Stimulated activated memory B cell treated with anti-CD40 and anti-IgM and Interleukin-4, amounts not matched to agents 10 μg/mL and 1 μg/mL and 100 μg/mL, for 72 hours (primary cell): ENCODE measurements at regions not wholly inside any gene's neighbourhood (a gene's known extent, or its start where the extent isn't known, plus 50 kb on each side); places are given as distances from the start of the nearest gene placed in this dataset.
"Not testable (repeated sequence)": the region's sequence is repeated elsewhere in the genome, so short reads cannot be mapped to it uniquely, and the experiment has no call there.

Experiments used
- ATAC-seq: fragments of 150-1000 bp; cut with Tn5 transposase; 2 replicates; pipeline ENCODE4 v1.10.0; 2021
- H3K27ac Mint-ChIP-seq: one replicate; pipeline ENCODE4 v1.8.0; 2022; ENCODE audit warnings: mild to moderate bottlenecking, mixed read lengths
- H3K27me3 Mint-ChIP-seq: one replicate; pipeline ENCODE4 v1.8.0; 2022; ENCODE audit warnings: mixed read lengths
- H3K36me3 Mint-ChIP-seq: one replicate; pipeline ENCODE4 v1.8.0; 2022; ENCODE audit warnings: mixed read lengths
- H3K4me1 Mint-ChIP-seq: one replicate; pipeline ENCODE4 v1.8.0; 2022; ENCODE audit warnings: mixed read lengths
- H3K4me3 Mint-ChIP-seq: one replicate; pipeline ENCODE4 v1.8.0; 2022; ENCODE audit warnings: mild to moderate bottlenecking, moderate library complexity, mixed read lengths
- H3K9me3 Mint-ChIP-seq: one replicate; pipeline ENCODE4 v1.8.0; 2022; ENCODE audit warnings: mixed read lengths

GRCh38 chr1:206256935-206257334 is 53.6 kb downstream of the SRGAP2 start:
- H3K27me3 Mint-ChIP-seq, H3K36me3 Mint-ChIP-seq, H3K9me3 Mint-ChIP-seq, H3K4me3 Mint-ChIP-seq, H3K27ac Mint-ChIP-seq: not testable (repeated sequence)
- peak; percentile 96 for ATAC-seq
- H3K4me1 Mint-ChIP-seq: peaks cover 13% of the 10 kb centered on the region

- H3K27ac Mint-ChIP-seq, H3K4me1 Mint-ChIP-seq, H3K36me3 Mint-ChIP-seq, H3K9me3 Mint-ChIP-seq, H3K4me3 Mint-ChIP-seq, ATAC-seq, H3K27me3 Mint-ChIP-seq: not testable (repeated sequence)
Observed at GRCh38 chr1:206261473-206261872, 58.1 kb downstream of the SRGAP2 start.

GRCh38 chr1:206262424-206262823 is 59.1 kb downstream of the SRGAP2 start:
- not testable (repeated sequence) for H3K4me3 Mint-ChIP-seq, H3K27me3 Mint-ChIP-seq, H3K36me3 Mint-ChIP-seq, H3K27ac Mint-ChIP-seq, H3K4me1 Mint-ChIP-seq, ATAC-seq, H3K9me3 Mint-ChIP-seq

GRCh38 chr1:206264916-206265315 is 61.6 kb downstream of the SRGAP2 start:
- H3K4me3 Mint-ChIP-seq, H3K4me1 Mint-ChIP-seq, H3K36me3 Mint-ChIP-seq, H3K27me3 Mint-ChIP-seq, ATAC-seq, H3K9me3 Mint-ChIP-seq, H3K27ac Mint-ChIP-seq: not testable (repeated sequence)

- H3K36me3 Mint-ChIP-seq, H3K9me3 Mint-ChIP-seq, H3K27ac Mint-ChIP-seq, H3K27me3 Mint-ChIP-seq, H3K4me1 Mint-ChIP-seq, ATAC-seq, H3K4me3 Mint-ChIP-seq: not testable (repeated sequence)
Observed at GRCh38 chr1:206271153-206271552, 67.8 kb downstream of the SRGAP2 start.

- not testable (repeated sequence) for H3K27me3 Mint-ChIP-seq, H3K4me3 Mint-ChIP-seq, H3K36me3 Mint-ChIP-seq, H3K4me1 Mint-ChIP-seq, H3K27ac Mint-ChIP-seq, H3K9me3 Mint-ChIP-seq
- peak; percentile 31 for ATAC-seq
Observed at GRCh38 chr1:206273104-206273503, 69.8 kb downstream of the SRGAP2 start.

- not testable (repeated sequence) for H3K4me1 Mint-ChIP-seq, H3K27me3 Mint-ChIP-seq, H3K4me3 Mint-ChIP-seq, H3K9me3 Mint-ChIP-seq, H3K27ac Mint-ChIP-seq, H3K36me3 Mint-ChIP-seq, ATAC-seq
Observed at GRCh38 chr1:206276143-206276542, 72.8 kb downstream of the SRGAP2 start.

GRCh38 chr1:206278683-206279082 is 75.3 kb downstream of the SRGAP2 start:
- ATAC-seq, H3K4me3 Mint-ChIP-seq, H3K36me3 Mint-ChIP-seq, H3K27me3 Mint-ChIP-seq, H3K4me1 Mint-ChIP-seq, H3K9me3 Mint-ChIP-seq, H3K27ac Mint-ChIP-seq: not testable (repeated sequence)

GRCh38 chr1:206280683-206281082 is 77.3 kb downstream of the SRGAP2 start:
- H3K4me1 Mint-ChIP-seq, H3K9me3 Mint-ChIP-seq, H3K27me3 Mint-ChIP-seq, H3K27ac Mint-ChIP-seq, ATAC-seq, H3K36me3 Mint-ChIP-seq, H3K4me3 Mint-ChIP-seq: not testable (repeated sequence)

- H3K27ac Mint-ChIP-seq, H3K36me3 Mint-ChIP-seq, H3K27me3 Mint-ChIP-seq, H3K9me3 Mint-ChIP-seq, H3K4me3 Mint-ChIP-seq: not testable (repeated sequence)
- ATAC-seq: peak; percentile 90
- H3K4me1 Mint-ChIP-seq: peaks cover 13% of the 10 kb centered on the region
Observed at GRCh38 chr1:206281912-206282654, 78.7 kb downstream of the SRGAP2 start.

GRCh38 chr1:206285024-206285960 is 82.0 kb downstream of the SRGAP2 start:
- H3K27ac Mint-ChIP-seq: peak overlapping the region; percentile 48
- not testable (repeated sequence) for H3K9me3 Mint-ChIP-seq, H3K4me3 Mint-ChIP-seq, H3K36me3 Mint-ChIP-seq, H3K27me3 Mint-ChIP-seq
- ATAC-seq: peak; percentile 53
- peaks cover 15% of the 10 kb centered on the region for H3K4me1 Mint-ChIP-seq

GRCh38 chr1:206287759-206288158 is 84.4 kb downstream of the SRGAP2 start:
- H3K27ac Mint-ChIP-seq, ATAC-seq, H3K27me3 Mint-ChIP-seq, H3K9me3 Mint-ChIP-seq, H3K4me3 Mint-ChIP-seq, H3K36me3 Mint-ChIP-seq: not testable (repeated sequence)
- peaks cover 14% of the 10 kb centered on the region for H3K4me1 Mint-ChIP-seq

GRCh38 chr1:206288453-206288852 is 85.1 kb downstream of the SRGAP2 start:
- ATAC-seq, H3K9me3 Mint-ChIP-seq, H3K27me3 Mint-ChIP-seq, H3K27ac Mint-ChIP-seq, H3K36me3 Mint-ChIP-seq, H3K4me3 Mint-ChIP-seq, H3K4me1 Mint-ChIP-seq: not testable (repeated sequence)

GRCh38 chr1:206297145-206298031 is 94.0 kb downstream of the SRGAP2 start:
- not testable (repeated sequence) for H3K36me3 Mint-ChIP-seq, H3K9me3 Mint-ChIP-seq, H3K4me3 Mint-ChIP-seq, H3K27me3 Mint-ChIP-seq, ATAC-seq, H3K4me1 Mint-ChIP-seq, H3K27ac Mint-ChIP-seq

- not testable (repeated sequence) for H3K4me1 Mint-ChIP-seq, H3K9me3 Mint-ChIP-seq, ATAC-seq, H3K27me3 Mint-ChIP-seq, H3K36me3 Mint-ChIP-seq, H3K27ac Mint-ChIP-seq, H3K4me3 Mint-ChIP-seq
Observed at GRCh38 chr1:206298032-206298392, 94.7 kb downstream of the SRGAP2 start.
